Endothelial cell of umbilical vein (primary cell): ENCODE measurements at regions not wholly inside any gene's neighbourhood (a gene's known extent, or its start where the extent isn't known, plus 50 kb on each side); places are given as distances from the start of the nearest gene placed in this dataset.
A peak's percentile ranks its signal among the peaks of the same experiment; 100 is the strongest.

Experiments used
- BruUV-seq: library from RNA; stranded (reverse); fragments of 400-500 nt; replicated peaks from 2 replicates; lab custom pipeline; 2021; lab: Mats Ljungman, UMichigan
- CTCF ChIA-PET: fragments of 300-600, 350-600 bp; sonication (Branson Sonifier 250); formaldehyde crosslinking; loops from one replicate; lab custom pipeline; 2021; ENCODE audit warnings: antibody characterized with exemption, inconsistent platforms; lab: Charles Lee
- POLR2A ChIA-PET: fragments of 300-600, 350-600 bp; sonication (Branson Sonifier 250); formaldehyde crosslinking; loops from one replicate; lab custom pipeline; 2021; ENCODE audit warnings: antibody characterized with exemption, inconsistent platforms; lab: Charles Lee
- DNase-seq: peaks from one replicate; pipeline ENCODE4 v3.0.0-alpha.2; 2011; ENCODE audit warnings: low read depth, low spot score
- FAIRE-seq: peaks from 2 replicates; lab custom pipeline; 2011; peaks lifted over from hg19 to GRCh38; lab: Jason Lieb, UNC
- H2AFZ ChIP-seq: 2 replicates; pipeline ENCODE4 v1.6.0; 2012; ENCODE audit warnings: low read depth, low read length, control low read depth, inconsistent platforms
- H3K27ac ChIP-seq: 2 replicates; pipeline ENCODE4 v1.5.1; 2011; ENCODE audit warnings: low read depth, mild to moderate bottlenecking, control low read depth, low read length, moderate library complexity; ENCODE audit not compliant: insufficient read depth
- H3K27me3 ChIP-seq, 2 experiments: 2 replicates each; pipeline versions ENCODE4 v1.6.0 to v1.6.1; 2011; ENCODE audit warnings: low read length in 2 of 2, mixed read lengths in 1 of 2; ENCODE audit not compliant: control insufficient read depth in 2 of 2, insufficient read depth in 2 of 2
- H3K36me3 ChIP-seq, 2 experiments: 2 replicates in 1 of 2; 3 replicates in 1 of 2; pipeline ENCODE4 v1.5.1; 2011; ENCODE audit warnings: low read length in 2 of 2, mild to moderate bottlenecking in 1 of 2, moderate library complexity in 1 of 2; ENCODE audit not compliant: control insufficient read depth in 2 of 2, insufficient read depth in 2 of 2; ENCODE audit errors: extremely low read depth in 1 of 2
- H3K4me1 ChIP-seq: 3 replicates; pipeline ENCODE4 v1.5.1; 2011; ENCODE audit warnings: mild to moderate bottlenecking, low read length; ENCODE audit not compliant: control insufficient read depth, insufficient read depth; ENCODE audit errors: extremely low read depth
- H3K4me2 ChIP-seq: 2 replicates; pipeline ENCODE4 v1.6.1; 2011; ENCODE audit warnings: low read length, control low read depth, mixed read lengths; ENCODE audit not compliant: insufficient read depth
- H3K4me3 ChIP-seq, 3 experiments: fragments of 200-600 bp in 1 of 3; sonication (generic), shearing (Covaris generic) in 1 of 3; replicated peaks in 1 of 3; 2 replicates each; pipeline ENCODE4 v1.5.1; 2011 to 2016; ENCODE audit warnings: control low read depth in 3 of 3, low read length in 3 of 3, mild to moderate bottlenecking in 2 of 3, inconsistent platforms in 1 of 3, low read depth in 1 of 3, moderate library complexity in 1 of 3; ENCODE audit not compliant: insufficient read depth in 1 of 3
- H3K79me2 ChIP-seq: 2 replicates; pipeline ENCODE4 v1.6.0; 2012; ENCODE audit warnings: low read length, inconsistent platforms; ENCODE audit not compliant: control insufficient read depth, insufficient read depth
- H3K9ac ChIP-seq: replicated peaks from 2 replicates; pipeline ENCODE3; 2011; ENCODE audit warnings: low read length, control low read depth; ENCODE audit not compliant: insufficient read depth; ENCODE audit errors: extremely low read depth
- H3K9me1 ChIP-seq: replicated peaks from 3 replicates; pipeline ENCODE4 v1.6.0; 2011; ENCODE audit warnings: mild to moderate bottlenecking, low read length; ENCODE audit not compliant: control insufficient read depth, insufficient read depth; ENCODE audit errors: extremely low read depth
- H3K9me3 ChIP-seq: replicated peaks from 2 replicates; pipeline ENCODE4 v1.5.1; 2012; ENCODE audit warnings: low read length, inconsistent platforms; ENCODE audit not compliant: control insufficient read depth, insufficient read depth
- H4K20me1 ChIP-seq: replicated peaks from 2 replicates; pipeline ENCODE3; 2011; ENCODE audit warnings: mild to moderate bottlenecking, low read length; ENCODE audit not compliant: control insufficient read depth, insufficient read depth; ENCODE audit errors: extremely low read depth
- CTCF ChIP-seq, 2 donors: IDR thresholded peaks; 1 replicate in 1 of 2; 2 replicates in 1 of 2; pipeline ENCODE4 v1.5.1; 2011; ENCODE audit warnings: low read length in 2 of 2, mild to moderate bottlenecking in 2 of 2, moderate library complexity in 2 of 2, control low read depth in 1 of 2, inconsistent platforms in 1 of 2, low read depth in 1 of 2; ENCODE audit not compliant: insufficient read depth in 1 of 2; ENCODE audit errors: extremely low read depth in 1 of 2
- EZH2 ChIP-seq: IDR thresholded peaks from 2 replicates; pipeline ENCODE4 v1.6.1; 2012; ENCODE audit warnings: borderline replicate concordance, low read depth, mild to moderate bottlenecking, moderate library complexity, low read length, inconsistent platforms; ENCODE audit not compliant: severe bottlenecking
- FOS ChIP-seq: IDR thresholded peaks from 2 replicates; pipeline ENCODE4 v1.6.1; 2011; ENCODE audit warnings: mild to moderate bottlenecking, low read length, moderate library complexity, borderline replicate concordance; ENCODE audit not compliant: insufficient read depth
- GATA2 ChIP-seq: IDR thresholded peaks from 2 replicates; pipeline ENCODE4 v1.7.0; 2011; ENCODE audit warnings: low read depth, mild to moderate bottlenecking, moderate library complexity, mixed read lengths, low read length; ENCODE audit not compliant: insufficient read length, insufficient read depth
- JUN ChIP-seq: IDR thresholded peaks from 2 replicates; pipeline ENCODE4 v1.6.1; 2011; ENCODE audit warnings: borderline replicate concordance, low read depth; ENCODE audit not compliant: insufficient read length, insufficient read depth
- MAX ChIP-seq: IDR thresholded peaks from 2 replicates; pipeline ENCODE4 v1.6.1; 2011; ENCODE audit not compliant: insufficient read depth, insufficient read length
- MYC ChIP-seq: IDR thresholded peaks from one replicate; pipeline ENCODE4 v1.6.1; 2011; ENCODE audit warnings: mild to moderate bottlenecking, low read depth, low read length
- POLR2A ChIP-seq: IDR thresholded peaks from 2 replicates; pipeline ENCODE4 v1.6.1; 2012; ENCODE audit warnings: low read depth, mild to moderate bottlenecking, control low read depth, low read length
- POLR2AphosphoS5 ChIP-seq: IDR thresholded peaks from 2 replicates; pipeline ENCODE4 v1.6.1; 2012; ENCODE audit warnings: low read depth, mild to moderate bottlenecking, control low read depth, low read length, moderate library complexity; ENCODE audit not compliant: insufficient read depth
- dilution Hi-C: fragments of 300-500 bp; cut with MboI; formaldehyde crosslinking; loops from one replicate; pipeline ENCODE4 v1.15.0; 2019; ENCODE audit warnings: low sequenced_read_pairs; ENCODE audit not compliant: extremely low pct_ligation_motif_present
- intact Hi-C: fragments of 100-400 bp; cut with micrococcal nuclease; formaldehyde crosslinking; loops from one replicate; pipeline ENCODE4 v1.10.0; 2022

DNA sequence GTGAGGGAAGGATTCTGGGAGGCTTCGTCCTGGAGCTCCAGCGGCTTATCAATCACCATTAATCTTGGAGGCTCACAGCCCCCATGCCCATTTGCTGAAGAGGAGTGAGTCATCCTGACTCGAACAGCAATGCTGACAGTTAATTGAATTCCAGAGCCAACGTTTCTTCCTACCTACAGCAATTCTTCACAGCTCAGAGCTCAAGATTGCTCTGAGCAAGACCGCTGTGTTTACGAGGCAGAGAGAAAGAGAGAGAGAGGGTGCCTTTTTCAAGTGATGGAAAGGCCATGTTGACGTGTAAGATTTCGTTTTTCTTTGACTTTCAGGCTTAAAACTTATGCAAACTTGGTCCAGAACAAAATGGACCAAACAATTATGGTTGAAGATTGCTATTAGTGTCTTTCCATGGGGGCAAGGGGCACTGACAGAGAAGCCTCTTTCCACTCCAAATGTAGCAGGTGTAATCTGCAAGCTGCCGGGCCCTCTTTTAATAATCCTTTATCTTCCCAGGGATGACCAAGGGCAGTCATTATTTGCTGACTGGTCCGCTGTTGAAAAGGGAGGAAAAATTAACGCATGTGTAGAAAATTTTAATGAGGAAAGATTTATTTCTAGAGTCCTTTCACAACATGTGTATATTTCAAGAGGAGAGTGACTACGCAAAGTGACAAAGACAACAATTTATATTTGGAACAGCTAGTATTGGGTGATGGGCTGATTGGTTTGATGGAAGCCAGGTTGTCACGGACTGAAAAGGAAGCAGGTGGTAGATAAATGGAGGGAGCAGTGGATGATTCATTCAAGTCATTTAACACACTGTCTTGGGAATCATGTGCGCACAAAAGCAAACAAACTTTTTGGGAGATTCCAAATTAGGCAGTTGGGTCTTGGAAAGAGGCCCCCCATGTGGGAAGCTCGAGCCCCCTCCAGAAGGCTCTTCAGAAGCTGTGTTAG lies 136.1 kb upstream of the IRF2BP2 start:
- Histone ChIP-seq H3K4me2 (no peak overlapping the region), H4K20me1 (no peaks in the 10 kb centered on the region), H3K27ac (no peak overlapping the region), H3K4me1 (peaks cover 36% of the 10 kb centered on the region), H3K36me3 (no peaks in the 10 kb centered on the region), H3K4me3 (no peak overlapping the region), H3K79me2 (no peaks in the 10 kb centered on the region), H3K27me3 (no peaks in the 10 kb centered on the region), H3K9me1 (no peaks in the 10 kb centered on the region), H3K9me3 (no peaks in the 10 kb centered on the region), H3K9ac (no peak overlapping the region), H2AFZ (no peak overlapping the region)
- TF ChIP-seq JUN (peak; percentile 77), GATA2 (peak; percentile 42), EZH2 (no peak), FOS (peak; percentile 78)
- FAIRE-seq (peak; percentile 73), DNase-seq (peak; percentile 70)
- dilution Hi-C loops, result loop anchor here (25.0 kb wide), 1 partner anchor 91 kb away; no protein-coding TSS in a partner anchor
- no TSS peak for BruUV-seq
- intact Hi-C loops, result no loop called here
- POLR2A ChIA-PET, result no interaction called here
- CTCF ChIA-PET, result interaction anchor here (1.2 to 3.4 kb wide), 6 partner anchors 9 to 337 kb away, joined by 3 to 46 read pairs (median 8); no protein-coding TSS in a partner anchor

DNA sequence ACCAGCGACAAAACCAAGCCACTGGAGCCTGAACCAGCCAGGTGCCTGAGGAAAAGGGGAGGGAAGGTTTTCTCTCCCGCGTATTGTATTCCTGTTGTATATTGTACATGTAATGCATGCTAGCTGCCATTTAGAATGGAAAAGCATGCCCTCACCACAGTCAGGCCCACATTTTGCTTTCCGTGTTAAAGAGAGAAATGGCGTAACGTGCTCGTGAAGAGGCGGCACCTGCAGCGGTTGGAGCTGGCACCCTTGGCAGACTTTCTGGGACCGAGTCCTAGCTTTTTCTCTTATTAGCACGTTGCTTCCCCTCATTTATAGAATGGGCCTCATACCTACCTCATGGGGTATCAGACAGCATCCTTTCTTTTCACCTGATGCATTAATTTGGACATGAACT lies 135.3 kb upstream of the IRF2BP2 start:
- H3K36me3 ChIP-seq, result no peaks in the 10 kb centered on the region
- H3K79me2 ChIP-seq, result no peaks in the 10 kb centered on the region
- H4K20me1 ChIP-seq, result no peaks in the 10 kb centered on the region
- DNase-seq, result no peak
- no peaks in the 10 kb centered on the region for H3K9me1 ChIP-seq
- POLR2A ChIA-PET, result interaction anchor here (0.6 to 2.2 kb wide), 3 partner anchors 21 to 138 kb away, joined by 3 to 26 read pairs (median 4); no protein-coding TSS in a partner anchor
- dilution Hi-C loops (loop anchor here (25.0 kb wide), 1 partner anchor 92 kb away; no protein-coding TSS in a partner anchor), intact Hi-C loops (no loop called here)
- no peak overlapping the region for H3K4me2 ChIP-seq
- H3K27me3 ChIP-seq, result no peaks in the 10 kb centered on the region
- peak overlapping the region; percentile 88 for H3K27ac ChIP-seq
- H3K4me1 ChIP-seq, result peaks cover 36% of the 10 kb centered on the region
- CTCF ChIA-PET, result interaction anchor here (1.2 to 3.4 kb wide), 8 partner anchors 10 to 338 kb away, joined by 3 to 46 read pairs (median 6); no protein-coding TSS in a partner anchor
- H2AFZ ChIP-seq, result no peak overlapping the region
- TF ChIP-seq POLR2A (no peak), FOS (no peak), JUN (no peak), CTCF (IDR thresholded peaks at IDR 0.05; ENCODE audit: extremely low read depth in 1 of 2, insufficient read depth in 1 of 2, low read depth in 1 of 2, low read length in 2 of 2) (no peak), EZH2 (no peak), MYC (no peak), POLR2AphosphoS5 (no peak), MAX (no peak), GATA2 (no peak)
- no TSS peak for BruUV-seq
- no peaks in the 10 kb centered on the region for H3K9me3 ChIP-seq
- H3K4me3 ChIP-seq, result no peak overlapping the region
- no peak overlapping the region for H3K9ac ChIP-seq
- FAIRE-seq, result no peak
